ENCODE measurements at regions not wholly inside any gene's neighbourhood (a gene's known extent, or its start where the extent isn't known, plus 50 kb on each side); places are given as distances from the start of the nearest gene placed in this dataset.

- TF ChIP-seq POLR2A (IDR thresholded peaks at IDR 0.05; ENCODE audit: low read depth, low read length) (no peak), POLR2AphosphoS5 (IDR thresholded peaks at IDR 0.05; ENCODE audit: low read depth, low read length) (no peak)
Observed at GRCh38 chrX:124895947-124896346, 423.7 kb upstream of the TEX13C start.

All from GM12892 (cell line).